Epithelial cell of proximal tubule (primary cell): ENCODE measurements at regions not wholly inside any gene's neighbourhood (a gene's known extent, or its start where the extent isn't known, plus 50 kb on each side); places are given as distances from the start of the nearest gene placed in this dataset.

Experiments used
- DNase-seq: peaks from one replicate; pipeline ENCODE4 v3.0.0-alpha.2; 2011; ENCODE audit warnings: low read depth
- H3K4me3 ChIP-seq: 2 replicates; pipeline ENCODE4 v1.5.1; 2011; ENCODE audit warnings: low read depth, mild to moderate bottlenecking, low read length
- CTCF ChIP-seq: conservative IDR thresholded peaks from 2 replicates; pipeline ENCODE4 v1.5.1; 2012; ENCODE audit warnings: low read depth, mild to moderate bottlenecking, low read length

GRCh38 chr11:112392904-112393303, 132.2 kb upstream of the PLET1 start:
- DNase-seq: no peak
- no peak for TF ChIP-seq CTCF
- H3K4me3 ChIP-seq: no peak overlapping the region

GRCh38 chr11:112394304-112394703, 133.6 kb upstream of the PLET1 start:
- no peak for TF ChIP-seq CTCF
- no peak for DNase-seq
- H3K4me3 ChIP-seq: no peak overlapping the region

GRCh38 chr11:112396076-112396475, 135.4 kb upstream of the PLET1 start:
- H3K4me3 ChIP-seq: no peak overlapping the region
- TF ChIP-seq CTCF: no peak
- DNase-seq: no peak

GRCh38 chr11:112398798-112399478, 138.3 kb upstream of the PLET1 start:
- no peak for TF ChIP-seq CTCF
- H3K4me3 ChIP-seq: no peak overlapping the region

GRCh38 chr11:112400476-112401014, 139.9 kb upstream of the PLET1 start:
- no peak for DNase-seq
- no peak for TF ChIP-seq CTCF
- H3K4me3 ChIP-seq: no peak overlapping the region

More at GRCh38 chr11:112398798-112399478, 138.3 kb upstream of the PLET1 start:
- DNase-seq: no peak

- TF ChIP-seq CTCF: no peak
- peak; percentile 15 for DNase-seq
Observed at GRCh38 chr11:112401036-112401769, 140.5 kb upstream of the PLET1 start.

More at GRCh38 chr11:112401036-112401769, 140.5 kb upstream of the PLET1 start:
- H3K4me3 ChIP-seq: no peak overlapping the region
